ENCODE measurements at regions not wholly inside any gene's neighbourhood (a gene's known extent, or its start where the extent isn't known, plus 50 kb on each side); places are given as distances from the start of the nearest gene placed in this dataset.
"Not testable (repeated sequence)": the region's sequence is repeated elsewhere in the genome, so short reads cannot be mapped to it uniquely, and the experiment has no call there.

DNA sequence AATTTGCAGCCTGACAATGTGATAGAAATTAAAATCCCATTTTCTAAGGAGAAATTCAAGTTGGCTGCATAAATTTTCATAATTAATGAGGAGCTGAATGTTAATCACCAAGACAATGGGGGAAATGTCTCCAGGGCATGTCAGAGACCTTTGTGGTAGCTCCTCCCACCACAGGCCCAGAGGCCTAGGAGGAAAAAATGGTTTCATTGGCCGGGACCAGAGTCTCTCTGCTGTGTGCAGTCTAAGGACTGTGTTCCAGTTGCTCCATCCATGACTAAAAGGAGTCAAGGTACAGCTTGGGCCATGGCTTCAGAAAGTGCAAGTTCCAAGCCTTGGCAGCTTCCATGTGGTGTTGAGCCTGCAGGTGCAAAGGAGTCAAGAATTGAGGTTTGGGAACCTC is 187.6 kb upstream of the FRG1 start:
- not testable (repeated sequence) for DNase-seq (ENCODE audit: low spot score)

DNA sequence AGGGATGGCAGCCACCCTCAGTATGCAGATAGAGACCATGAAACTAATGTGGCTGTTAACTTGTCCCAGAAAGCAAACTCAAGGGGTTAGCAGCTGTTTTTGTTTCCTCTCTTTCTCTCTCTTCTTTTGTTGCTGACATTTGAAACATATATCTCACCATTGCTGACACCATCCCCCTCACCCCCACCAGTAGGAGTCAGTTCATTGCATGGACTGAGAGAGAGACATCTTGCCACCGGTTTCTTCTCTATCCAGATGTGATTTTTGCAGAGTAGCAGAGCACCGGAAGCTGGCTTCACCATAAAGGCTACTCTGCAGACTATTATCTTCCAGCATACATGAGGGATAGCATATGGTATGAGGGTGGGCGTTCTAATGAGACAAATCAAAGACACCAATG is 177.1 kb upstream of the FRG1 start:
- DNase-seq (ENCODE audit: low spot score), result no peak

DNA sequence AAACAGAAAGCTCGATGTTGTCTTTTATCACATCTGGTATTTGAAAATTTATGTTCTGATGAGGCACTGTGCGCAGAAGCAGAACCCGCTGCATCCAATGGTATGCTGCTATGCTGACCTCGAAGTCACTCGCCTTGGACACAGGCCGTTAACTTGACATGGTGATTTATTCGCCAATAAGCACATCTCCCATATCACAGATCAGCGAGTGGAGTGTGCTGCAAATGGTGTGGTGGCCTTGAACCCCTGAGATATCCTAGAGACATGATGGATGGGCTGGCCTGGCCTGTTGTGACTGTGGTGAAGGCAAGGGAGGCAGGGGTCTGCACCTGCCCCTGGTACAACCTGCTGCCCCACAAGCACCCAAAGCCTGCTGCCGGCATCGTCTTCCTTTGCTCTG is 175.4 kb upstream of the FRG1 start:
- no peak for DNase-seq (ENCODE audit: low spot score)

DNA sequence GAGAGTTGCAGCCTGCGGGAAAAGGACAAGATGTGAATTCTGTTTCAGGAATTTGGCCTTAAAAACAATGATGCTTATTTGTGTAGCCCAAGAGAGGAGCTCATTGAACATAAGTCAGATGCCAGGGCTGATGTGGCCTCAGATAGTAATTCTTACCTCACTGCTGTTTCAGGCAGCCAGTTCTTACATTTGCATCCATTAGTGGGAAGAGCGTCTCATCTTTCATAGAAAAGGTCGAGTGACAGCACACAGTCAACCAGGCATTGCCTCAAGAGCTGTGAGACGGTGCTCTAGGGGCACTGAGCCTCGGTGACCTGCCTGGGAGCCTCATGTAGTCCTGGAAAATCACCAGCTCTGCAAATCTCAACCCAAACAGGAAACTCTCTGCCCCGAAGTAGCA is 174.9 kb upstream of the FRG1 start:
- no peak for DNase-seq (ENCODE audit: low spot score)

DNA sequence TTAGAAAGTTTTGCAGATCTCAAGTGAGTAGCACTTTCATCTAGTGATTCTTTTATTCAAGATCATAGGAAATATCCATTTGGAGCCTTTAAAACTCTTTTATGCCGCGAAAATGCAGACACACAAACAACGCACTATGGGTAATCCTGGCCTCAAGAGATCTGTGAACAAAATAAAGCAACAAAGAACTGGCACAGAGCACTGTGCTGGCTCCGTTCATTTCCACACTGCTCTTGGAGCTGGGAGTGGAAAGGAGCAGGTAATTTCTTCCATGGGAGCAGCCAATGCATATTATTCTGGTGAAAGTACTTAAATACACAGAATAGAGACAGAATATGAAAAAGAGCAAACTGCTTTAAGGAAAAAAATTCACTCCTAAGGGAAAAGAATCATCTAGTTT is 172.7 kb upstream of the FRG1 start:
- DNase-seq (ENCODE audit: low spot score), result no peak

DNA sequence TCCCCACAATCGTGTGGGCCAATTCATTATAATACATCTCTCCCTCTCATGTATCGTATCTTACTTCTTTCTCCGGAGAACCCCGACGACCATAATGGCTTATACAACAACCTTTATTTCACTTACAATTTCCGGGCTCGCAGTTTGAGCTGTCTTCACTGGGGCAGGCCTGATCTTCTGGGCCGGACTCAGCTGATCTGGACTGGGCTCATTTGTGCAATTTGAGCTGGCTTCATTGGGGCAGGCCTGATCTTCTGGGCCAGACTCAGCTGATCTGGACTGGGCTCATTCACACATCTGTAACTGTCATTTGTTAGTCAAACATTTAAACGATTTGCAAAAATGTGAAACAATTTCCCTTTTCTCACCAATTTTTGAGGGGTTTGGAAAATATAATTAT is 171.5 kb upstream of the FRG1 start:
- no peak for DNase-seq (ENCODE audit: low spot score)

DNA sequence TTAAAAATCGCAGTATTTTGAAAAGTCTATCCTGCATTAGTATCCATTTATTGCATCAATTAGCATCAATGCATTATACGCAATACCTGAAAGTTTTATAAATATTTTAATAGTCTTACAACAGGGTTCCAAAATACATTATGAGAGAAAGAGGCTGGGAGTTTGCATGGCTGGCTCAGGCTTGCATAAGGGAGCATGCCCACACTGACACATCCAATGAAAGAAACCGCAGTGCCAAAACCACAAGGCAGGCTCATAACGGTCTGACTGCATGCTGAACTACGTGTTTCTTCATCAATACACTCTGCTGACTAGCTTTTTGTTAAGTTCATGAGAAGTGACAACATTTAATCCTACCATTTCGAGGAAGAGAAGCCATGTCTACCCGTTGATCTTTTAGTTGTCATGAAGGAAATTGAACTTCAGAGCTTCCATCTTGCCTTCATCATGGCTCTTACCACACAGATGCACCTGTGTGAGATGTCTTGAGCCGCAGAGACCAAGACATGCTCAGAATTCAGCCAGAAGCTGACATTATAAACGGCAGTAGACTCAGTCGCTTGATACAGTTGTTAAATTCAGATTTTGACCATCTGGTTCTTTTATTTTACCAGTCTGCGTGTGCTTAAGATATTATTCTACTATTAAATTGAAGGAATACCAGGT is 168.8 kb upstream of the FRG1 start:
- no peak for DNase-seq (ENCODE audit: low spot score)

DNA sequence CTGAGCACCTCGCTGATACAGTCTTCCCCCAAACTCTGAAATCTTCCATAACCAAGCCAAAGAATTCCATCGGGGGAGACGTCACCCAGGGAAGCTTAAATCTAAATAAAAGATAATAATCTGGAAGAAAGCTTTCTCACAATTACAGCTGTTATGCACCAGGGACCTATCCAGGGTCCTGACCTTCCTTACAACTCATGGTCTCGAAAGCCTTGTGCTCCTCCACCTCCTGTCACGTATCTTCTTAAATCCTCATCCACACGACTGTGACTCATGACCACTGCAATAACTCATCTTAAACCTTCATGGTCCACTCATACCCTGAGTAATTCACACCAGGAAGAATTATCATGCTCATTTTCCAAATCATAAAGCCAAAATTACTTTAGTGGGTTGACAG is 166.8 kb upstream of the FRG1 start:
- DNase-seq (ENCODE audit: low spot score), result no peak

DNA sequence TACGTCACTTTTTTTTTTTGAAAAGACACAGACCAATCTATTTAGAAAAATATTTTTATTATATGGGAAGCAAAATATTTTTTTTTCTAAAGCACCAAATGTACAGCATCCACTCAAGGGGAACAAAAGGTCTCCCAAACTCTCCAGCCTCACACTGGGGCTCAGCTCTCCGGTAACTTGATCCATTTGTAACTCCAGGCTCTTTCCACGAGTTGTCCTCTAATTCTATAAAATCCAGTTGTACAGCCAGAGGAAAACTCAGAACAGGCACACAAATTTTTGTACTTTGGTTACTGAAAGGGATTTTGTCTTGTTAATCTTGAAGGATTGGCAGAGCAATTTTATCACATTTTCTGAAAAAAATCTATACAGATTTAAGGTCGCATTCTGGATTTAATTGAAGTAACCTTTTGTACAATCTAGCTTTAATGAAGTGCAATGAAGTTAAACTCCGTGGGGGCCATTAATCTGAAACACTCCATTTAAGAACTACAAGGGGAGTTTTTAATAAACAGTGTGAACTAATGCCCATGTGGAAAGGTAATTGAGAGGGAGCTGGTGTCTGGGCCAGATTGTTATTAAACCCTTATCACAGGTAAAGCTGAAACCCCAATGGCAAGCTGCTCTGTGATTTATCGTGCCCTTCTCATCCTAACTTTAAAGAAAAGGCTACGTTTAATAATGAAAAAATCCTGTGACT is 161.2 kb upstream of the FRG1 start:
- DNase-seq (ENCODE audit: low spot score), result no peak

DNA sequence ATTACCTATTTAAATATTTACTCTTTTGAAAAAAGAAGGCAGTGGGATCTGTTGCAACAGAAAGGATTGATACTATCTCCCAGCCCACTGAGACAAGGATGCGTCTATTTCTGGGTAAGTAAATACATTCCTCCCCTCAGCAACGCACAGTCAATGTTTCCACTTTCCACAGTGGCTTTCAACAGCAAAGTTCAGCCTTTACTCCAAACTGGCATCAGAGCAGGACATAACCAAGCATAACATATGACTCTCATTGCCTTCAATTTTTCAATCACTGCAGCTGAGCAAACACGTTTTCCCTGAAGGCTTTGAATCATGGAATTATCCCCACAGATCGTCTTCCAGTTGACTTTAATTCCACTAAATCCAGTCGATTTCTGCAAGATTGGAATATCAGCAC is 160.3 kb upstream of the FRG1 start:
- DNase-seq (ENCODE audit: low spot score), result no peak

DNA sequence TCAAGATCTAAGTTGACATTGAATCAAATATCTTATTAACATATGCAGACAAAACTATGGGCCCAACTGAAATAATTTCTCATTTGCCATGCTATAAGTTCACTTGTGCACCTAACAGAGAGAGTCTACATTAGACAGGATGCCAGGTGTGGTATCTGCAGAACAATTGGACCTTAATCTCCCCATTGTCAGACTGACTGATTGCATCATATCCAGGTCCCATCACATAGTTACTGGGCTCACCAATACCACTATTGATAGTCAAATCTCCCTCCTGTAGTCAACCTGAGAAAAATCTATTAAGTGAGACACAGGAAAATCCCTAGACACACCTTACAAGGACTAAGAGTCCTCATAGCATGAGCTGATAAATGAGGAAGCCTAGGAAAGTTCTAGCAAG is 156.0 kb upstream of the FRG1 start:
- no peak for DNase-seq (ENCODE audit: low spot score)

DNA sequence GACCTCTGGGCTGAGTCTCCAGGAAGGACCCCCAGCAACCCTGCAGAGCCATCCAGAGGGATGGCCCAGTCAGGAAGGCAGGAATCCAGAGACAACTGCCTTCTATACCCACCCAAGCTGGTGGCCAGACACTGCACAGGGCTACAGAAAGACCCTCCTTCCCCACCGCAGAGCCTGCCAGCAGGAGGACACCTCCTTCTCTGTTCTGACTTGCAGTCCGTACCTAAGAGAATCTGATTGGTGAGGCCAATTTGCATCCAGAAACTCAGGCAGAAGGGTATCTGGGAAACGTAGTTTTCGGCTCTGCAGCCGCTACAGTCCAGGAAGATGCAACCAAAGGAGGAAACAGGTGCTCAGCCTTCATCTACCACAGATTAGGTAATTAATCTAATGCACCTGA is 155.4 kb upstream of the FRG1 start:
- no peak for DNase-seq (ENCODE audit: low spot score)

DNA sequence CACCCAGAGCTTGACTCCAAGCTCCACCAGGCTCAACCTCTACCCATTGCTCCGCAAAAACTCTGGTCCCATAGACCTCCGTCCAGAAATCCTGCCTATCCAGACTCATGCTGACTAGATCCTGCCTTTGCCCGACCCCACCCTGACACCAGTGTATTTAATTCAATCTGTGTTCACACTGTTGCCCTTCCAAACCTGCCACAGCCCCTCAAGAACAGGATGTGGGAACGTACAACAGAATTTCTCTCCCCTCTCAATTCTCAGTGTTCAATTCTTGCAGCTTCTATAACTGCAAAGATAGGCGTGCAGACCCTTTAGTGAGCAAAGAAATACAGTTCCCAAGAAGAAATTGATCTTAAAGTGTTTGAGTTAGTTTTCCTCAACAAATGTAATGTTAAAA is 154.2 kb upstream of the FRG1 start:
- DNase-seq (ENCODE audit: low spot score), result no peak

DNA sequence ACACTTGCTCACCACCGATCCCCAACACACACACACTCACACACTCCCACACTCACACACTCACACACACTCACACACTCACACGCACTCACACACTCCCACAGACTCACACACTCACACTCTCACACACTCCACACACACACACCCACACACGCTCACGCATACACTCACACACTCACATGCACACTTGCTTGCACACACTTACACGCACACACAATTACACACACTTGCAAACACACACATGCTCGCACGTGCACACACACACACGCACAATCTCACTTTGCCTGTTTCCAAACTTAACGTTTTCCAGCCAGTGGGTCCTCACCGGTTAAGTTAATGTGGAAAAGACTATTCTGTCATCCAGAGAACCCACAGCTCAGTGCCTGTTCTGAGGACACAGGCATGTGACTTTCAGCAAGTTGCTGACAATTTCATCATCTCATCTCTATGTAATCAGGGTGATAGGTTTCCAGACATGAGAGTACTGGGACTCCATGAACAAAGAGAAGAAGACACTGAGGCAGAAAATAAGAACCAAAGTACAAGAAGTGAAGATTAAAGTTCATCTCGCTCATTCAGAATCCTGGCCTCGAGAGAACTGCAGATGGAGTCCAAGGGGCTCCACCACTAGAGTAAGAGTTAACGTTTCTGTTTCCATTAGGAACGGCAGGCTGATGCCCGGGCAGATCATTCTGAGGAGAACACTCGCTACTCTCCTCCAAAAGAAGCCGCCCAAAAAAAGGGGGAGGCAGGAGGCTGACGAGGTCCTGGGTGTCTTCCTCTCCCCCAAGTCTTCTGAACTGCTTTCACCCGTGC is 153.2 kb upstream of the FRG1 start:
- no peak for DNase-seq (ENCODE audit: low spot score)

DNA sequence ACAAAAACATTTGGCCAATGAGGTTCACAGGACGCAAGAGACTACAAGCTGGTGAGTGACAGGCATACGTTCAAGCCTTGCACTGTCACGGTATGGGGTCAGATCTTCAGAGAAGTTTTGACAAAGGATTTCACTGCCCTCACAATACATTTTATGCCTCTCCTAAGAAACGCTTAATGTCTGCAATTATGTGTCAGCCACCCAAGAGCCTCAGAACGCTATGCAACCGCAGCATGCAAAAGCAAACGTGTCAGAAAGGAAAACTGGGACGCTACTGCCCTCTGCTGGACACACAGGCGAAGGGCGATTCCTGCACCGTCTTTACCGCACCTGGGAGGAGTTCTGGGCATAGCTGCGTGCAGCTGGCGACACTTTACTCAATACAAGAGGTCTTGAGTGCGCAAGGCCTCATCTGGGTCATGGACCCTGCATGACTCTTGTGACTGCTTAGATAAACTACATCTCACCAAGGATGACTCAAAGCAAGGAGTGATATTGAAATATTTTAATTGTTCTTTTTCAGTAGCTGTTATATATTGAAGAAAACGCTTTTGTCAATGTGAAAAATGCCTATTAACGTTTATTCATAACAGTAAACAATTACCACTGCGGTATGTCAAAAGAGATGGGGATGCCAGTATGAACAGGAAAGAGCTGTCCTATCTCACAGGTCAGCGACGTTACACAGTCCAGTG is 147.6 kb upstream of the FRG1 start:
- peak; percentile 32 for DNase-seq (ENCODE audit: low spot score)

DNA sequence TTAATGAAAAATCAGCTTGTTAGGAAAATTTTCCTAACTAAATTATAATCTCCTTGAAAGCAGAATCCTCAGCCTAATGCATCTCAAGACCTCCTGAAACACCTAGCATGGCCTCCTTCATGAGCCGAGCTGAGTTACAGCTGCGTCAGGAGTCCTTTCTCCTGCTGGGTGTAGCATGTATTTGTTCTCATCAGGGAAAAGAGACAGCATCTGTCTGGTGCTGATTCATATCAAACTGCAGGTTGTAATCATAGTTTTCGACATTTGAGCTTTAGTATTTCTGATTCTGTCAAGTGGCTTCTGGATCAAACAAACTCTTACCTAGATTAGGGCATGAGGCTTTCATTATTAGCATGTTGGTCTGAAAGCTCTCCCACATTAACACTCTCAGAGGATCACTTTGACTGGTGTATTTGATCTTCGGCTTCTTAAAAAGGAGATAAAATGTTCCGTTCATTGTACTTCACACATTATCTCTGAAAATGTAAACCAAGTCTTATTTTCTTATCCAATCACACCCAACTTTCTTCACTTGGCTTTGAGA is 140.1 kb upstream of the FRG1 start:
- no peak for DNase-seq (ENCODE audit: low spot score)

DNA sequence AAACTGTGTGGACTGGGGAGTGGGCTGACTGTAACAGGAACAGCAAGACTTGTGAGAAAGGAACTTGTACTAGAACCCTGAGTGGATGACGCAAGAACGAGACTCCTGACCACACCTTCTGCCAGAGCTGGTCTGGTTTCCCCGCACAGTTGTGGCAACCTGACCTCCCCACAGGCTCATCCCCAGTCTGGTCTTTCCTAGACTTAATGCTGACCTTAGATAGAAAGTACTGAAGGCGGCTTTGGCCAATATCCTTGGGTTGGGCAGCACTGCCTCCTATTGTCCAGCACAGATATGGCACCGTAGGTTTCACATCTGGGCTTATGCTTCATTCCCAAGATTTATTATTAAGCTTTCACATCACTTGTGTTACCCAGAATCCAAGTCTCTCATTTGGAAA is 137.8 kb upstream of the FRG1 start:
- DNase-seq (ENCODE audit: low spot score), result no peak

DNA sequence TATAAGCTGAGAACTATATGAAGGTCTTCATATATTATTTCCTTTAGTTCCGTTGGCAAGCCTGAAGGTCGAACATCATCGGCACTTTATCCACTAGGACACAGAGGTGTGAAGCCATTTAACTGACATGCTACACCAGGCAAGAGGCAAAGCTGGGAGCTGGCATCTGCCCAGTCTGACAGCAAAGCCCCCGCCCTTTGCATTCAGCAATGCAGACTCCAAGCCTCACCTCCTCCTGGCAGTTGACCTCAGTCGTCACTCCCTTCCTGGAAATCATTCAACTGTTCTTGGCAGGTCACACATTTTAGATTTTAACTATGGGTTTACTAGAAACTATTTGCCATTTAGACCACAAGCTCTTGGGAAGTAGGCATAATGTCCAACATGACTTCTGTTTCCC is 135.8 kb upstream of the FRG1 start:
- no peak for DNase-seq (ENCODE audit: low spot score)

DNA sequence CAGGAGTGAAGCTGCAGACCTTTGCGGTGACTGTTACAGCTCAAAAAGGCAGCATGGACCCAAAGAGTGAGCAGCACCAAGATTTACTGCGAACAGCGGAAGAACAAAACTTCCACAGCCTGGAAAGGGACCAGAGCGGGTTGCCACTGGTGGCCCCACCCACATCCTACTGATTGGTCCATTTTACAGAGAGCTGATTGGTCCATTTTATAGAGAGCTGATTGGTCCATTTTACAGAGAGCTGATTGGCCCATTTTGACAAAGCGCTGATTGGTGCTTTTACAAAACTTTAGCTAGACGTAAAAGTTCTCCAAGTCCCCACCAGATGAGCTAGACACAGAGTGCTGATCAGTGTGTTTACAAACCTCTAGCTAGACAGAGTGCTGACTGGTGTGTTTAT is 134.2 kb upstream of the FRG1 start:
- no peak for DNase-seq (ENCODE audit: low spot score)

DNA sequence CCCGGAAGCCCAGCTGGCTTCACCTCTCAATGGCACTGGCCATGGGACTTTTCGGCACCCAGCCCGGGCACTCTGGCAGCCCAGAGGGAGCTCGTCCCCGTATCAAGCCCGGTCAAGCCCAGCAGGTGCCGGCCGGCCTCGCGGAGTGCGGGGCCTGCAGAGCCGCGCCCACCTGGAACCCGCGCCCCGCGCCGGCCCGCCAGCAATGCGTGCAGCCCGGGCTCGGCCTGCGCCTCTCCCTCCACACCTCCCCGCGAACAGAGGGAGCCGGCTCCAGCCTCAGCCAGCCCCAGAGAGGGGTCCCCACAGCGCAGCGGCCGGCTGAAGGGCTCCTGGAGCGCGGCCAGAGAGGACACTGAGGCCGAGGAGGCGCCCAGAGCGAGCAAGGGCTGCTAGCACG is 133.6 kb upstream of the FRG1 start:
- no peak for DNase-seq (ENCODE audit: low spot score)

DNA sequence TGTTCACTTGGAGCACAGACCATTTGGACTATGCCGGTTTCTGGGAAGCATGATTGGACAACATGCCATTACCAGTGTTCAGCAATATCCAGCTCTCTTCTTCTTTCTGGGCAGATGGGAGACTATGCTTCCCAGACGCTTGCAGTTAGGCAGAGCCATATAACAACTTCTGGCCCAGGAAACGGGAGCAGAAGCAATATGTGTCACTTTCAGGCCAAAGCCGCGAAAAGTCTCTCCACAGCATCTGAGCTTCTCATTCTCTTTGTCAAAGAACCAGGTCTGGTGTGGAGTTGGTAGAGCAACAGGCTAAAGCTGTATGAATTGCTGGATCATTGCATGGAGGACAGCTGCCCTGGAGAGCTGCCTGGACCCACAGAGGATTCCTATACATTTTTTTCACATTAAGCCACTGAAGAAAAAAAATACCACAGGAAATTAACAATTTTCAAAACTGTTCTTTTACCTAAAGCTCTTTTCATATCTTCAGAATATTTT is 131.4 kb upstream of the FRG1 start:
- no peak for DNase-seq (ENCODE audit: low spot score)

DNA sequence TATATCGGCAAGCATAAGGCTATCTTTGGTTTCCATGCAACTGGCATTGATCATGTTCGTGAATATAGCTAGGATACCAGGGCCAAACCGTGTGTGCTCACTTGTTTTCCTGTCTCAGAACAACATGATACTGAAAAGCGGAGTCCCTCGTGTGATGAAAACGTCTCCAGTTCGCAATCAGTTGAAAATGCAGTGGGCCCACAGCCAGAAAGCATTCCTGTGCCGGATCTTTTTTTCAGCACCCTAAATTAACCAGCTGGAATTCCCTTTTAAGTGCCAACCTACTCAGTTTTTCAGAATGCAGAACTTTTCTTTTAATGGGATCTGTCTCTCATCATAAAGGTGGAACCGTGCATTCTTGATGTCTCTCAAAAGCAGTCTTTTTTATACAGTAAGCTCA is 130.8 kb upstream of the FRG1 start:
- DNase-seq (ENCODE audit: low spot score), result no peak
